A673 (cell line): ENCODE measurements at regions not wholly inside any gene's neighbourhood (a gene's known extent, or its start where the extent isn't known, plus 50 kb on each side); places are given as distances from the start of the nearest gene placed in this dataset.

ENCODE experiments used
- EZH2 ChIP-seq: fragments of 200-600 bp; sonication (generic); IDR thresholded peaks from 2 replicates; pipeline ENCODE4 v1.6.1; 2017; ENCODE audit warnings: borderline replicate concordance, low read depth, mild to moderate bottlenecking, mixed read lengths, antibody characterized with exemption, low read length; ENCODE audit not compliant: poor library complexity, severe bottlenecking
- TF ChIP-seq, protein P1 (sequence below): fragments of 300-800, 200-600 bp; sonication (generic); conservative IDR thresholded peaks from 2 replicates; pipeline ENCODE4 v1.5.1; 2017; ENCODE audit warnings: low read depth, mild to moderate bottlenecking, antibody characterized with exemption, low read length, moderate library complexity, mixed read lengths

GRCh38 chr4:37015391-37015790 is 229.2 kb upstream of the NWD2 start:
- TF ChIP-seq, protein P1, sequence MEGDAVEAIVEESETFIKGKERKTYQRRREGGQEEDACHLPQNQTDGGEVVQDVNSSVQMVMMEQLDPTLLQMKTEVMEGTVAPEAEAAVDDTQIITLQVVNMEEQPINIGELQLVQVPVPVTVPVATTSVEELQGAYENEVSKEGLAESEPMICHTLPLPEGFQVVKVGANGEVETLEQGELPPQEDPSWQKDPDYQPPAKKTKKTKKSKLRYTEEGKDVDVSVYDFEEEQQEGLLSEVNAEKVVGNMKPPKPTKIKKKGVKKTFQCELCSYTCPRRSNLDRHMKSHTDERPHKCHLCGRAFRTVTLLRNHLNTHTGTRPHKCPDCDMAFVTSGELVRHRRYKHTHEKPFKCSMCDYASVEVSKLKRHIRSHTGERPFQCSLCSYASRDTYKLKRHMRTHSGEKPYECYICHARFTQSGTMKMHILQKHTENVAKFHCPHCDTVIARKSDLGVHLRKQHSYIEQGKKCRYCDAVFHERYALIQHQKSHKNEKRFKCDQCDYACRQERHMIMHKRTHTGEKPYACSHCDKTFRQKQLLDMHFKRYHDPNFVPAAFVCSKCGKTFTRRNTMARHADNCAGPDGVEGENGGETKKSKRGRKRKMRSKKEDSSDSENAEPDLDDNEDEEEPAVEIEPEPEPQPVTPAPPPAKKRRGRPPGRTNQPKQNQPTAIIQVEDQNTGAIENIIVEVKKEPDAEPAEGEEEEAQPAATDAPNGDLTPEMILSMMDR = no peak
- TF ChIP-seq EZH2 = no peak
